Thyroid gland (tissue), 4 donors: ENCODE measurements at regions not wholly inside any gene's neighbourhood (a gene's known extent, or its start where the extent isn't known, plus 50 kb on each side); places are given as distances from the start of the nearest gene placed in this dataset.

Source experiments
- POLR2A ChIP-seq, 2 donors: fragments of 450-650 bp; IDR thresholded peaks; one replicate each; pipeline ENCODE4 v1.6.1; 2017; ENCODE audit warnings: antibody characterized with exemption in 2 of 2, mild to moderate bottlenecking in 2 of 2, moderate library complexity in 1 of 2
- TF ChIP-seq, protein P1 (sequence below), 6 experiments: fragments of 200-600 bp in 3 of 6; fragments of 450-650 bp in 3 of 6; sonication (generic) in 3 of 6; IDR thresholded peaks; one replicate each; pipeline ENCODE4 v1.5.1; 2016 to 2019; ENCODE audit warnings: antibody characterized with exemption in 6 of 6, mild to moderate bottlenecking in 2 of 6, inconsistent platforms in 1 of 6, moderate library complexity in 1 of 6

DNA sequence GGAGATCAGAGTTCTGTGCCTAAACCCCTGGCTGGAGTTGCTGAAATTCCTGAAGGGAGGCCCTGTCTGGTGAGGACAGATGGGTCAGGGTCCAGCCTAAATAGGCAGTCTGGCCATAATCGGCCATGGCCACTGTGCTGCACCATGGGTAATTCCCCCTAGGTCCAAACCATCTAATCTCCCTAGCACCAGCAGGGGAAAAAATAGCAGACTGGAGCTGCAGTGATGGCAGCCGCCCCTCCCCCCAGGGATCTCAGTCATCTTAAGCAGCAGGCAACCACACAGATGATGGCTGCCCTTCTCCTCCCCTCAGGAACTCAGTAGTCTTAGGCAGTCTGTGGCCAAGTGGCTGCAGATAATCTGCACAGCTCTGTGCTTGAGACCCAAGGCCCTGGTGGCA is 68.4 kb upstream of the CD96 start:
- TF ChIP-seq POLR2A (IDR thresholded peaks at IDR 0.05), result no peak
- TF ChIP-seq, protein P1, sequence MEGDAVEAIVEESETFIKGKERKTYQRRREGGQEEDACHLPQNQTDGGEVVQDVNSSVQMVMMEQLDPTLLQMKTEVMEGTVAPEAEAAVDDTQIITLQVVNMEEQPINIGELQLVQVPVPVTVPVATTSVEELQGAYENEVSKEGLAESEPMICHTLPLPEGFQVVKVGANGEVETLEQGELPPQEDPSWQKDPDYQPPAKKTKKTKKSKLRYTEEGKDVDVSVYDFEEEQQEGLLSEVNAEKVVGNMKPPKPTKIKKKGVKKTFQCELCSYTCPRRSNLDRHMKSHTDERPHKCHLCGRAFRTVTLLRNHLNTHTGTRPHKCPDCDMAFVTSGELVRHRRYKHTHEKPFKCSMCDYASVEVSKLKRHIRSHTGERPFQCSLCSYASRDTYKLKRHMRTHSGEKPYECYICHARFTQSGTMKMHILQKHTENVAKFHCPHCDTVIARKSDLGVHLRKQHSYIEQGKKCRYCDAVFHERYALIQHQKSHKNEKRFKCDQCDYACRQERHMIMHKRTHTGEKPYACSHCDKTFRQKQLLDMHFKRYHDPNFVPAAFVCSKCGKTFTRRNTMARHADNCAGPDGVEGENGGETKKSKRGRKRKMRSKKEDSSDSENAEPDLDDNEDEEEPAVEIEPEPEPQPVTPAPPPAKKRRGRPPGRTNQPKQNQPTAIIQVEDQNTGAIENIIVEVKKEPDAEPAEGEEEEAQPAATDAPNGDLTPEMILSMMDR (IDR thresholded peaks at IDR 0.05), result no peak
